ENCODE measurements at regions not wholly inside any gene's neighbourhood (a gene's known extent, or its start where the extent isn't known, plus 50 kb on each side); places are given as distances from the start of the nearest gene placed in this dataset.

- in situ Hi-C loops (cut with MboI; ENCODE audit: low sequenced_read_pairs), result no loop called here
These were observed 317.6 kb upstream of the CNKSR2 start for GRCh38 chrX:21056622-21057021.

DNA sequence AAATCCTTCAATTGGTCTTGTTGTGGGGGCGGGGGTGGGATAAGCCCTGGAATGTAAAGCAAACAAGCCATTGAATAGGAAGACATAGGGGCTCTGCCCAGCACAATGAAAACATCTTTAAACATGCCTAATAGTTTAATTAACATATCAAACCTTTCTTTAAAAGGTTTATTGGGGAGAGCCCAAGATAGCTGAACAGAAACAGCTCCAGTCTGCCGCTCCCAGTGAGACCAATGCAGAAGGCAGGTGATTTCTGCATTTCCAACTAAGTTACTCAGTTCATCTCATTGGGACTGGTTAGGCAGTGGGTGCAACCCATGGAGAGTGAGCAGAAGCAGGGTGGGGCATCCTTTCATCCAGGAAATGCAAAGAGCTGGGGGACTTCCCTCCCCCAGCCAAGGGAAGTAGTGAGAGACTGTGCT, 327.2 kb upstream of the CNKSR2 start:
- in situ Hi-C loops (cut with MboI; ENCODE audit: low sequenced_read_pairs), result no loop called here

DNA sequence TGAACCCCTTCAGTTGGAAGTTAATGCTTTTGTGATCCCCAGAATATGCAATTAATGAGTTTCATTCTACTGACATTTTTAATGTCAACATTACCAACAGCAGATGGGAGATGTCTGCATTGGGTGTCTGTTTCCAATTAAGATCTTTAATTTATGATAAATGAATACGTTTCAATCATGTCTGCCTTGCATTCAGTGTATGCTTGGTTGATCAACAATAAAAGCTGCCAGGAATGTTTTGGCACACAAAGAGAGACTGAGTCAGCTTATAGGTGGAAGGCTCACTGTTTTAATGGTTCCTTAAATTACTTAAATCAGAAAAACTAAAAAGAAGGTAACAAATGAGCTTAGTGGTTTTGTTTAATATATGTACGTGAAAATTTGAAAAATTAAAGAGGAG, 359.9 kb upstream of the CNKSR2 start:
- in situ Hi-C loops (cut with MboI; ENCODE audit: low sequenced_read_pairs), result no loop called here

DNA sequence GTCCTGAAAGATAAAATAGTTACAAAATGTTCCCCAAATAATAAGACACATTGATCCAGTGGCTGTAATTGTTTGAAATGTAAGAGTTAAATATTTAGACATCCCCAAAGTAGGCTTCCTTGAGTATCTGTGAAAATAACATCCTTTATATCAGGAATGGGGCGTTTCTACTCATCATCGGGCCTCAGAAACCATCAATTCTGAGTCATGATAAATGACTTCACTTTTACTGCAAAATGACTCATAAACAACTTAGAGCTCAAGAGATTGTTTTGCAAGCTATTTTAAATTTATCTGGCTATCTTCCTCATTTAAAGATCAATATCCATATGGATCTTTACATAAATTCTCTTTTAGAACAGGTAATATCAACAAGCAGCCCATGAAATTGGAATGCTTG, 369.4 kb upstream of the CNKSR2 start:
- in situ Hi-C loops (cut with MboI; ENCODE audit: low sequenced_read_pairs), result no loop called here

DNA sequence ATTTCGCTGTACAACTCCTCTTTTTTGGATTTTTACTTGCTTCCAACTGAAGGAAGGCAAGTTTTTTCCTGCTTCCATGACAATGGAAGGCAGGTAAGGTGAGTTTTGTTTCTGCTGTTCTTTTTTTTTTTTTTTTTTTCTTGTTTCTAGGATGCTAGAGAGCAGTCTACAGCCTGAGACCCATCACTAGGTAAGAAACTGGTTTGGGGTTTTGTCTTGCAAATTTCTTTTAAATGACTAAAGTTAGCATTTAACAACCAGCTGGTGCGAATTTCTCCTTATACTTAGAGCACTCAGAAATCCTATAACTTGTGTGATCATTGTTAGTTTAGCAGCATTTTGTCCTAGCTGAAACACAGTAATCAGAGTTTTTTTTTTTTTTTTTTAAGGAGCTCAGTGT, 378.4 kb upstream of the CNKSR2 start:
- in situ Hi-C loops (cut with MboI; ENCODE audit: low sequenced_read_pairs), result no loop called here

DNA sequence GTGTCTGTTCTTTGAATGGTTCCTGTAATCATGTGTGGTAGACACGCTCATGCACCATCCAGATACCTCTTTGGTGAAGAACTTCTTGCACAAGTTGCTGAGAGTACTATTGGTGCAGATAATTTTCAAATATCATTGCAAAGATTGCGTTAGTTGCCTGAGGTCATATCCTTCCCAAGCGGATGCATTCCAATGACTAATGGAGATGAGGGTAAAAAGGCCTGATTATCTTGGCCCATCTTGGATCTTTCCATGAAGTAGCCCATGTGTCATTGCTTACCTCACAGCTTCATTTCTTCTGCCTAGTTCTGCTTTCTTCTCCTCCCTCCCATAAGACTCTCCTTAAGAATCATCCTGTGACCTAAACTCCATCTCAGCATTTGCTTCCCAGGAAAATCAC, 384.9 kb upstream of the CNKSR2 start:
- in situ Hi-C loops (cut with MboI; ENCODE audit: low sequenced_read_pairs), result no loop called here

DNA sequence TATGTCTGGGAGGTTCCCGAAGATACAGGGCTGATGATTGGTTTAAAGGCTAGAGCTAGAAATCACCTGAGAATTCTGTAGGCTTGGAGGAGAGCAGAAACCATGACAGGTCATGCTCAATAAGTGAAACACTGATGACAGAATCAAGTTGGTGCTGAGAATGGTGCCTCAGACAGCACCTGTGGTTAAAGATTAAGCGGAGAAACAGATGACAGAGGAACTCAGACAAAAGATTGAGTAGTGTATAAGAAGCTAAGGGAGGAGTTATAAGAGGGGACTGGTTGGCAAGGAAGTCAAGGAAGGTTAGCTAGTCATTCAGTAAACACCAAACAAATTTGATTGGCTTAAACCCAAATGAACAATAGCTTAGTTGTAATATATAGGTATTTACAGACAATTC, 385.4 kb upstream of the CNKSR2 start:
- in situ Hi-C loops (cut with MboI; ENCODE audit: low sequenced_read_pairs), result no loop called here

DNA sequence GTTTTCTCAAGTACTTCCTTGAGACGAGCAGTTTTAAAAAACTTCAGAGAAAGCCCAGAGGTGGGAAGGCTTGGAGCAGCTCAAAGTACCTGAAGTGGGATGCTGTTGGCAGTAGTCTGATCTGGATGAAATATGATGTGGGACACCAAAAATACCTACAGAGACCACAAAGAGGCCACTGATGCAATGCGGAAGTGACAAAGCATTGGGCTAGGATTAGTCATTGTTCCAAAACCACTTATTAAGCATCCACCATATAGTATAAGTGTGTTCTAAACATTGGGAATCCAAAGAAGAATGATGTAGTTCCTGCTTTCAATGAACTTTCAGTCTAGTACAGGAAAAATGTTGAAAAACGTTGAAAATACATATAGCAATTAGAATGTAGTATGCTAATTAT, 386.1 kb upstream of the CNKSR2 start:
- in situ Hi-C loops (cut with MboI; ENCODE audit: low sequenced_read_pairs), result no loop called here

DNA sequence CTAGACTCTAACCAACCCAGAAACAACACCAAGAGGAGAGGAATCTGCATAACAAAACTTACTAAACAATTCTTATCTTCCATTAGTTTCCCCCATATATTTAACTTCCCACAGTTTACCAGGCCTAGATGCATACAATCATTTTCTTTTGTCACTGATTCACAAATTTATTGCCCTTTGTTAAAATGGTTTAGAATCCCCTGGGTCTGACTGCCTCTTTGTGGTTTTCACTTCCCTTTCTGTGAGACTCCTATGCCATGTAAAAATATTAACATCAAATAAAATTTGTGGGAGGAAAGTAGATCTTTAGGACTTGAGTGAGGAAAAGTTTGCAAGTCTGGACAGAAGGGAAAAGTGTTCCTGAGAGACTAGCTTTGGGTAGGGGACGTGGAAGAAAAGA, 393.8 kb upstream of the CNKSR2 start:
- in situ Hi-C loops (cut with MboI; ENCODE audit: low sequenced_read_pairs), result no loop called here

DNA sequence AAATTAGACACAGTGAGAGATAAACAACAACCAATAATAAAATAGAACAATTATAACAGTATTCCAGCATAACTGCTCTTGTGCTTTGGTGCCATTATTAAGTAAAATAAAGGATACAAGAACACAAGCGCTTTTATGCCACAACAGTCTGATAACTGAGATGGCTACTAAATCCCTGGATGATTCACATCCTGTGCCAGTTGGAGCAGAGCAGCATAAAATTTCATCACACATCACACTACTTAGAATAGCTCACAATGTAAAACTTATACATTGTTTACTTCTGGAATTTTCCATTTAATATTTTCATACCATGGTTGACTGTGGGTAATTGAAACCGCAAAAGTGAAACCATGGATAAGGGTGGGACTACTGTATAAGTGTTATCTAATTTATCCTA, 399.9 kb upstream of the CNKSR2 start:
- in situ Hi-C loops (cut with MboI; ENCODE audit: low sequenced_read_pairs), result no loop called here

DNA sequence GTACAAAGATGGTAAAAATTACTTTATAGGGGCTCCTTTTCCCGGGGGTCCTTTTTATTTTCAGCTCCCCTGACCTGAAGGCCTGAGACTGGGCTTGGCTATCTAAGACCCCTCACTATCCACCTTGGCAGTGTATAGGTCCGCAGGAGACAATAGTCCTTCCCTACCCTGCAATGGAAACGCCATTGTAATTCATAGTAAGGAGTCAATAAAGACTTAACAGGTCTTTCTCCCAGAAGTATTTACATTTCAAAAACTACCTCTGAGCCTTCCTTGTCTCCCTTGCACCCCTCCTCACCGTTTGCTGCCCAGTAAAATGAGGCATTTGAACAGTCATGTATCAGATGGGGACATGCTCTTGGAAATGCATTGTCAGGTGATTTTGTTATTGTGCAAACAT, 401.2 kb upstream of the CNKSR2 start:
- in situ Hi-C loops (cut with MboI; ENCODE audit: low sequenced_read_pairs), result no loop called here

DNA sequence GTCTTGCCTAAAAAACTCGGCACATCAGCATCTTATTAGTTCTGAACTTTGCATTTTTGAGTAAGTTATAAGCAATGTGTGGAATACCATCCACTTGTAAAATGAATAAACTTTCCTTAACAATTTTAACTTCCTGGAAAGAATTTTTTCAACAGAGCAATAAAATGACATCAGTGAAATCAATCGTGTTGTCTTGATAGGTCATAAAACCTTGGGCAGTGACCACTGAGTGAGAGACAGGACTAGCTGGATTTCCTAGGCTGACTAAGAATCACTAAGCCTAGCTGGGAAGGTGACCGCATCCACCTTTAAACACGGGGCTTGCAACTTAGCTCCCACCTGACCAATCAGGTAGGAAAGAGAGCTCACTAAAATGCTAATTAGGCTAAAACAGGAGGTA, 403.0 kb upstream of the CNKSR2 start:
- in situ Hi-C loops (cut with MboI; ENCODE audit: low sequenced_read_pairs), result no loop called here

- in situ Hi-C loops (cut with MboI; ENCODE audit: low sequenced_read_pairs), result no loop called here
These were observed 404.7 kb upstream of the CNKSR2 start for GRCh38 chrX:20969565-20969964.

- in situ Hi-C loops (cut with MboI; ENCODE audit: low sequenced_read_pairs), result no loop called here
These were observed 405.2 kb upstream of the CNKSR2 start for GRCh38 chrX:20968996-20969395.

GRCh38 chrX:20967725-20968124, 406.5 kb upstream of the CNKSR2 start:
- in situ Hi-C loops (cut with MboI; ENCODE audit: low sequenced_read_pairs), result no loop called here

- in situ Hi-C loops (cut with MboI; ENCODE audit: low sequenced_read_pairs), result no loop called here
These were observed 408.8 kb upstream of the CNKSR2 start for GRCh38 chrX:20965270-20966044.

- in situ Hi-C loops (cut with MboI; ENCODE audit: low sequenced_read_pairs), result no loop called here
These were observed 420.2 kb upstream of the CNKSR2 start for GRCh38 chrX:20954014-20954413.

- in situ Hi-C loops (cut with MboI; ENCODE audit: low sequenced_read_pairs), result no loop called here
These were observed 422.0 kb upstream of the CNKSR2 start for GRCh38 chrX:20952180-20952579.

GRCh38 chrX:20951016-20951810, 423.0 kb upstream of the CNKSR2 start:
- in situ Hi-C loops (cut with MboI; ENCODE audit: low sequenced_read_pairs), result no loop called here

- in situ Hi-C loops (cut with MboI; ENCODE audit: low sequenced_read_pairs), result no loop called here
These were observed 426.8 kb upstream of the CNKSR2 start for GRCh38 chrX:20947411-20947912.

DNA sequence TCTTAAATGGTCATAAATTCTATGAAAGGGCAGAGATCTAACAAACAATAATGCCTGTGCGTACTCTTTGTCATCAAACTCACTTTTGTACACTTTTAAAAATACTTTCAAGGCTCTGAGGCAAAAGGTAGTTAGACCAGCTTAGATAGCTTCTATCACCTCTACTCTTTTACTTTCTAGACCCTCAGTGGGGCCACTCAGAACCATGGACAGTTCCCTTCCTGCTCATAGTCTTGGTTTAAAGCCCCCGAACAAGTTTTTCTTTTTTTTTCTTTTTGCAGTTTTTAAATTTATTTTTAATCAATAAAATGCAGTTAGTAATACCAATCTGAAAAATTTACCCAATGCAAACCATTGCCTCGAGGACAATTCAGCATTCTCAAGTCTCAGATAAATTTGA, 460.5 kb upstream of the CNKSR2 start:
- in situ Hi-C loops (cut with MboI; ENCODE audit: low sequenced_read_pairs), result no loop called here

GRCh38 chrX:20906571-20906970, 467.6 kb upstream of the CNKSR2 start:
- in situ Hi-C loops (cut with MboI; ENCODE audit: low sequenced_read_pairs), result no loop called here

All from HL-60/S4 treated with retinoic acid at 250 ng/mL for 4 days and 3 days (cell line).